RWPE1 (cell line): ENCODE measurements at regions not wholly inside any gene's neighbourhood (a gene's known extent, or its start where the extent isn't known, plus 50 kb on each side); places are given as distances from the start of the nearest gene placed in this dataset.

ENCODE experiments used
- CTCF ChIA-PET: fragments of 350-600 bp; sonication (Branson Sonifier 250); formaldehyde crosslinking; extraction: SDS; loops from one replicate; lab custom pipeline; 2021; lab: Yijun Ruan, JAX
- POLR2A ChIA-PET: fragments of 400-600 bp; formaldehyde crosslinking; extraction: SDS; loops from one replicate; lab custom pipeline; 2020; ENCODE audit warnings: antibody characterized with exemption; ENCODE audit not compliant: low non-redundant PET; lab: Yijun Ruan, JAX
- DNase-seq: peaks from one replicate; pipeline ENCODE4 v3.0.0; 2012; ENCODE audit warnings: low spot score
- H3K27ac ChIP-seq: fragments of 450-650 bp; 2 replicates; pipeline ENCODE4 v1.5.1; 2017
- TF ChIP-seq, protein P1 (sequence below): fragments of 450-650 bp; conservative IDR thresholded peaks from 2 replicates; pipeline ENCODE4 v1.5.1; 2017; ENCODE audit warnings: low read depth, mild to moderate bottlenecking

DNA sequence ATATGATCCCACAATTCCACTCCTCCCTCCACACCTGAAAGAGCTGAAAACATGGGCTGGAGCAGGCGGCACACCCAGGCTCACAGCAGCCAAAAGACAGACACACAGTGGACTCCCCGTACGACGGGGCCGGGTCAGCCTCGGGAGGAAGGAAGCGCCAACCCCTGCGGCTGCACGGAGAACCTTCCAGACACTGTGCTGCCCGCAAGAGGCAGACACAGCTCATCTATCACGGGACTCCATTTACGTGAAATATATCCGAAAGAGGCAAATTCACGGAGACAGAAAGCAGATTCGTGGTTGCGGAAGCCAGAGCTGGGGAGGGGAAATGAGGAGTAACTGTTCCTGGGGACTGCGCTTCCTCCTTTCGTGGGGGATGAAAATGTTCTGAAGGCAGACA lies 165.0 kb downstream of the BRD1 start:
- no peak for DNase-seq
- TF ChIP-seq, protein P1, sequence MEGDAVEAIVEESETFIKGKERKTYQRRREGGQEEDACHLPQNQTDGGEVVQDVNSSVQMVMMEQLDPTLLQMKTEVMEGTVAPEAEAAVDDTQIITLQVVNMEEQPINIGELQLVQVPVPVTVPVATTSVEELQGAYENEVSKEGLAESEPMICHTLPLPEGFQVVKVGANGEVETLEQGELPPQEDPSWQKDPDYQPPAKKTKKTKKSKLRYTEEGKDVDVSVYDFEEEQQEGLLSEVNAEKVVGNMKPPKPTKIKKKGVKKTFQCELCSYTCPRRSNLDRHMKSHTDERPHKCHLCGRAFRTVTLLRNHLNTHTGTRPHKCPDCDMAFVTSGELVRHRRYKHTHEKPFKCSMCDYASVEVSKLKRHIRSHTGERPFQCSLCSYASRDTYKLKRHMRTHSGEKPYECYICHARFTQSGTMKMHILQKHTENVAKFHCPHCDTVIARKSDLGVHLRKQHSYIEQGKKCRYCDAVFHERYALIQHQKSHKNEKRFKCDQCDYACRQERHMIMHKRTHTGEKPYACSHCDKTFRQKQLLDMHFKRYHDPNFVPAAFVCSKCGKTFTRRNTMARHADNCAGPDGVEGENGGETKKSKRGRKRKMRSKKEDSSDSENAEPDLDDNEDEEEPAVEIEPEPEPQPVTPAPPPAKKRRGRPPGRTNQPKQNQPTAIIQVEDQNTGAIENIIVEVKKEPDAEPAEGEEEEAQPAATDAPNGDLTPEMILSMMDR = no peak
- CTCF ChIA-PET = no interaction called here
- POLR2A ChIA-PET = no interaction called here
- no peak overlapping the region for H3K27ac ChIP-seq

DNA sequence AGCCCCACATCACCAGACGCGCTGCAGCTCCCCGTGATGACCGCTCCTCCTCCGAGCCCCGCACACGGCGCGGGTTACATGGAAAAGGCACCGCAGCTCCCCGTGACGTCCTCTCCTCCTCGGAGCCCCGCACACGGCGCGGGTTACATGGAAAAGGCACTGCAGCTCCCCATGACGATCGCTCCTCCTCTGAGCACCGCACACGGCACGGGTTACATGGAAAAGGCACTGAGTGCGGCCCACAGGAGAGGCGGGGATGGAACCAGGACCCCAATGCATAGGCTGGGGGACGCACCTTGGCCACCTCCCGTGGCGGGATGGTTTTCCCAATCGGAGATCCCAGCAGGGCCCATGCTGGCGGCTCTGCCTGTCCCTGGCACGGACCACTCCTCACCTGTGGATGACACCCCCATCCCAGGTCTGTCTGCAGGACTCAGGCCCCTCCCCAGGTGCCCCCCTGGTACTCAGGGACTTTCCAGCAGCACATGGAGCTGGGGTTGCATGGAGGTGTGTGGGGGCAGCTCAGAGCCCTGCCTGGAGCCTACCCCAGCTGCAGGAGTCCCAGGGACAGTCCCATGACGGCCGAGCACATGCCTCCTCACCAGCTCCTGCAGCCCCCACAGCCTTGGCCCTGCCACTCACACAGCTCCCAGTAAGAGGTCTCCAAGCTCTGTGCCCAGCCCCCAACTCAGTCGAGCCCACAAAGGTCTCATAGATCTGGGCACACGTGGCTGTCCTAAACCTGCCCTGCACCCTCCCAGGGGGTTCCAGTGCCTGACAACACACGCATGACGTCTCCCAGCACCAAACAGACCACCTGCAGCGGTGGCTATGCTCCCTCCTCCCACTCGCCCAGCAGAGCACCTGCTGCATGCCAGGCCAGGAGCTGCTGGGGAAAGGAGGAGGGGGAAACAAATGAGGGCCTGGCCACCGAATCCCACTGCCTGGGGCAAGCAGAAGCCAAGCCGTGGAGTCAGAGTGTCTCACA lies 166.6 kb downstream of the BRD1 start:
- ChIA-PET CTCF (no interaction called here), POLR2A (no interaction called here)
- no peak overlapping the region for H3K27ac ChIP-seq
- DNase-seq = no peak
- TF ChIP-seq, protein P1 = no peak

DNA sequence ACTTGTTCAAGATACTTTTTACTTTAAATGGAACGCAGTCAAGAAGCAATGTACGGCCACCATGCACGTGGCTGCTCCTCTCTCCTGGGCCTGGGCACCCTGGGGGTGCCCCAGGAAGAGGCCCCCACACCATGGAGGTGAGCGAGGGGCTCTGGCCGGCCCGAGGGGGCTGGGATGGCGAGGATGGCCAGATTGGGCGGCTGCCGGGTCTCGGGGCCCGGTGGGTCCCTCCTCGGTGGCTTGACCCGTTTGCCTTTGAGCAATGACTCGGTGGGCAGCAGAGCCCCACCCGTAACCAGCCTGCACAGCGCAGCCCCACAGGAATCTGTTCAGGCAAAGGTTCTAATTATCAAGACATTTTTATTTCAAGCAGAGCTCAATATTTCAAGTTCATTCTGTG lies 167.4 kb downstream of the BRD1 start:
- ChIA-PET POLR2A (no interaction called here), CTCF (no interaction called here)
- no peak overlapping the region for H3K27ac ChIP-seq
- TF ChIP-seq, protein P1 = no peak
- no peak for DNase-seq

DNA sequence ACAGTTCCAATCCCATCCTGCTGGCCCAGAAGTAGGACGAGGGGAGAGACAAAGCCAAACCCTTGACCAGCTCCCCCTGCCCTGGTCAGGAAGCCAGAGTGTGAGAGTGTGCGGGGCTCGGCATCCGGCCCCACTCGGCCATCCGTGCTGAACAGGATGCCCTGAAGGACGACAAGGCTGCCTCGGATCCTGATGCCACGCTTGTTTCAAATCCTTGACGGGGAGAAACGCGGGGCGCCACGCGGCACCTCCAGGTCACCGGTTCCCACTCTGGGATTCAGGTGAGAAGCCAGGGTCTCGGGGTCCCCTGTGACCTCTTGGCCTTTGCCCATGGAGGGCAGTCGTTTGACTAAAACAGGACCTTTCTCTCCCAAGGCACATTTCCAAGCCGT lies 167.8 kb downstream of the BRD1 start:
- no peak overlapping the region for H3K27ac ChIP-seq
- ChIA-PET CTCF (no interaction called here), POLR2A (no interaction called here)
- TF ChIP-seq, protein P1 = no peak
- no peak for DNase-seq

DNA sequence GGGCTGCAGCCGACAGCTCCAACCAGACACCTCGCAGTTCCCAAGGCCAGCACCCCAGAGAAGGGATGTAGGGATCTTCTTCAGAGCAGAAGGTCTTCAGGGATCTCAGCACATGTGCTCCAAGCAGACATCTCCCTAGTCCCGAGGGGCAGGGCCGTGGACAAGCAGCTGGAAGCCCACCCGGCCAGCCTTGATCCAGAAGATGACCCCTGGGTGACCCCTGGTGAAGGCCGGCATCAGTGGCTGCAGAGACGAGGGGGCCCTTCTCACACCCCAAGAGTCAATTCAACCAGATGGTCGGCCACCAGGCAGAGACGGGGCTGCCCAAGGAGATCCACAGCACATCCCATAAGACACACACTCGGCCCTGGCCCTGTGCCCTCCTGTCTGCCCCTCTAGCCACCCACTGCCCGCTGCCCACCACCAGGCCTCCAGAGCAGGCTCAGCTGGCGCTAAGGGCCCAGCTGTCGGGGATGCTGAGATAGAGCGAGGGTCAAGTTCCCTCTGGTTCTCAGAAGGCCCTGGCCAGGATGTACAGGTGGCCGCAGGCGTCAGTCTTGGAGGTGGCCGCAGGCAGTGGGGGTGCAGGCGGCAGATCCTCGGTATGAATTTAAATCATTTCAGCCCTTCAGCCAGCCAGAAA lies 168.3 kb downstream of the BRD1 start:
- TF ChIP-seq, protein P1 = no peak
- H3K27ac ChIP-seq = no peak overlapping the region
- CTCF ChIA-PET = no interaction called here
- POLR2A ChIA-PET = no interaction called here
- DNase-seq = no peak

DNA sequence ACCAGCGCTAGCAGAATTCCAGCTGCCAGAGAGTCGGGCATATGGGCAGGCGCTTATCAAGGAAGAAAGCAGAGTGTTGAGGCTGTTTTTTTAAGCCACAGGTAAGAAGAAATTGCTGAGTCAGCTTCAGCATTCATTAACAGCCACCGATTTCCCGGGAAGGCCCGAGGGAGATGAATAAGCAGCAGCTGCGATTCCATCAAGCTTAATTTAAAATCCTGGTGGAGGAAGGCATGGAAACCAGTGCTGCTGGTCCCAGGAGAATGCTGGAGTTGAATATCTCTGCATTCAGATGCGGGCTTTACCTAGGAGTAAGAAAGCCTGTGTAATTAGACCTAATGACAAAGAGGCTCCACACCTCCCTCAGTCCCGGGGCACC lies 168.8 kb downstream of the BRD1 start:
- ChIA-PET POLR2A (no interaction called here), CTCF (no interaction called here)
- no peak overlapping the region for H3K27ac ChIP-seq
- no peak for DNase-seq
- TF ChIP-seq, protein P1 = no peak
